WTC11 (cell line): ENCODE measurements at regions not wholly inside any gene's neighbourhood (a gene's known extent, or its start where the extent isn't known, plus 50 kb on each side); places are given as distances from the start of the nearest gene placed in this dataset.

Experiments used
- ATF1 ChIP-seq: sonication (generic); formaldehyde crosslinking; IDR thresholded peaks from 2 replicates; pipeline ENCODE4 v1.8.1; 2023; ENCODE audit warnings: mild to moderate bottlenecking, moderate library complexity, missing genetic modification reagents
- CBFB ChIP-seq: sonication (generic); formaldehyde crosslinking; IDR thresholded peaks from 2 replicates; pipeline ENCODE4 v1.8.1; 2022; ENCODE audit warnings: mild to moderate bottlenecking, low read depth, missing genetic modification reagents
- ELF4 ChIP-seq: sonication (generic); formaldehyde crosslinking; IDR thresholded peaks from 2 replicates; pipeline ENCODE4 v1.8.1; 2022; ENCODE audit warnings: low read depth, mild to moderate bottlenecking, moderate library complexity, missing genetic modification reagents
- RELA ChIP-seq: sonication (generic); formaldehyde crosslinking; IDR thresholded peaks from 2 replicates; pipeline ENCODE4 v1.8.1; 2022; ENCODE audit warnings: missing genetic modification reagents, mild to moderate bottlenecking, borderline replicate concordance
- TEAD4 ChIP-seq: sonication (generic); formaldehyde crosslinking; IDR thresholded peaks from 2 replicates; pipeline ENCODE4 v1.8.0; 2022; ENCODE audit warnings: mild to moderate bottlenecking, missing genetic modification reagents
- ZNF317 ChIP-seq: sonication (generic); formaldehyde crosslinking; IDR thresholded peaks from 2 replicates; pipeline ENCODE4 v1.8.1; 2023; ENCODE audit warnings: low read depth, mild to moderate bottlenecking, moderate library complexity, missing genetic modification reagents, borderline replicate concordance
- TF ChIP-seq, protein P1 (sequence below): fragments of 200-600 bp; IDR thresholded peaks from 2 replicates; pipeline ENCODE4 v1.8.0; 2022; ENCODE audit warnings: antibody characterized with exemption
- TF ChIP-seq, protein P2 (sequence below): sonication (generic); formaldehyde crosslinking; IDR thresholded peaks from 2 replicates; pipeline ENCODE4 v1.8.1; 2023; ENCODE audit warnings: mild to moderate bottlenecking, missing genetic modification reagents, moderate library complexity
- TF ChIP-seq, protein P3 (sequence below): sonication (generic); formaldehyde crosslinking; IDR thresholded peaks from 2 replicates; pipeline ENCODE4 v1.8.1; 2022; ENCODE audit warnings: low read depth, mild to moderate bottlenecking, moderate library complexity, missing genetic modification reagents, borderline replicate concordance

GRCh38 chr2:104687147-104687546 lies 166.8 kb upstream of the POU3F3 start:
- TF ChIP-seq ZNF317 (CRISPR knock-in tag) (no peak), TEAD4 (CRISPR knock-in tag) (no peak), ELF4 (CRISPR knock-in tag) (no peak), CBFB (CRISPR knock-in tag) (no peak), ATF1 (no peak), RELA (CRISPR knock-in tag) (no peak)
- TF ChIP-seq, protein P1, sequence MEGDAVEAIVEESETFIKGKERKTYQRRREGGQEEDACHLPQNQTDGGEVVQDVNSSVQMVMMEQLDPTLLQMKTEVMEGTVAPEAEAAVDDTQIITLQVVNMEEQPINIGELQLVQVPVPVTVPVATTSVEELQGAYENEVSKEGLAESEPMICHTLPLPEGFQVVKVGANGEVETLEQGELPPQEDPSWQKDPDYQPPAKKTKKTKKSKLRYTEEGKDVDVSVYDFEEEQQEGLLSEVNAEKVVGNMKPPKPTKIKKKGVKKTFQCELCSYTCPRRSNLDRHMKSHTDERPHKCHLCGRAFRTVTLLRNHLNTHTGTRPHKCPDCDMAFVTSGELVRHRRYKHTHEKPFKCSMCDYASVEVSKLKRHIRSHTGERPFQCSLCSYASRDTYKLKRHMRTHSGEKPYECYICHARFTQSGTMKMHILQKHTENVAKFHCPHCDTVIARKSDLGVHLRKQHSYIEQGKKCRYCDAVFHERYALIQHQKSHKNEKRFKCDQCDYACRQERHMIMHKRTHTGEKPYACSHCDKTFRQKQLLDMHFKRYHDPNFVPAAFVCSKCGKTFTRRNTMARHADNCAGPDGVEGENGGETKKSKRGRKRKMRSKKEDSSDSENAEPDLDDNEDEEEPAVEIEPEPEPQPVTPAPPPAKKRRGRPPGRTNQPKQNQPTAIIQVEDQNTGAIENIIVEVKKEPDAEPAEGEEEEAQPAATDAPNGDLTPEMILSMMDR, result no peak
- TF ChIP-seq, protein P2, sequence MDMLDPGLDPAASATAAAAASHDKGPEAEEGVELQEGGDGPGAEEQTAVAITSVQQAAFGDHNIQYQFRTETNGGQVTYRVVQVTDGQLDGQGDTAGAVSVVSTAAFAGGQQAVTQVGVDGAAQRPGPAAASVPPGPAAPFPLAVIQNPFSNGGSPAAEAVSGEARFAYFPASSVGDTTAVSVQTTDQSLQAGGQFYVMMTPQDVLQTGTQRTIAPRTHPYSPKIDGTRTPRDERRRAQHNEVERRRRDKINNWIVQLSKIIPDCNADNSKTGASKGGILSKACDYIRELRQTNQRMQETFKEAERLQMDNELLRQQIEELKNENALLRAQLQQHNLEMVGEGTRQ (CRISPR knock-in tag), result no peak
- TF ChIP-seq, protein P3, sequence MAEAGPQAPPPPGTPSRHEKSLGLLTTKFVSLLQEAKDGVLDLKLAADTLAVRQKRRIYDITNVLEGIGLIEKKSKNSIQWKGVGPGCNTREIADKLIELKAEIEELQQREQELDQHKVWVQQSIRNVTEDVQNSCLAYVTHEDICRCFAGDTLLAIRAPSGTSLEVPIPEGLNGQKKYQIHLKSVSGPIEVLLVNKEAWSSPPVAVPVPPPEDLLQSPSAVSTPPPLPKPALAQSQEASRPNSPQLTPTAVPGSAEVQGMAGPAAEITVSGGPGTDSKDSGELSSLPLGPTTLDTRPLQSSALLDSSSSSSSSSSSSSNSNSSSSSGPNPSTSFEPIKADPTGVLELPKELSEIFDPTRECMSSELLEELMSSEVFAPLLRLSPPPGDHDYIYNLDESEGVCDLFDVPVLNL (CRISPR knock-in tag), result no peak
